Ishikawa (cell line): ENCODE measurements at regions not wholly inside any gene's neighbourhood (a gene's known extent, or its start where the extent isn't known, plus 50 kb on each side); places are given as distances from the start of the nearest gene placed in this dataset.

ENCODE experiments used
- FOXM1 ChIP-seq: IDR thresholded peaks from 2 replicates; pipeline ENCODE4 v1.6.1; 2012; ENCODE audit warnings: low read depth, borderline replicate concordance
- TAF1 ChIP-seq: IDR thresholded peaks from 2 replicates; pipeline ENCODE4 v1.6.1; 2012; ENCODE audit warnings: low read depth, mild to moderate bottlenecking
- TCF12 ChIP-seq: IDR thresholded peaks from 2 replicates; pipeline ENCODE4 v1.6.1; 2012; ENCODE audit warnings: low read depth

DNA sequence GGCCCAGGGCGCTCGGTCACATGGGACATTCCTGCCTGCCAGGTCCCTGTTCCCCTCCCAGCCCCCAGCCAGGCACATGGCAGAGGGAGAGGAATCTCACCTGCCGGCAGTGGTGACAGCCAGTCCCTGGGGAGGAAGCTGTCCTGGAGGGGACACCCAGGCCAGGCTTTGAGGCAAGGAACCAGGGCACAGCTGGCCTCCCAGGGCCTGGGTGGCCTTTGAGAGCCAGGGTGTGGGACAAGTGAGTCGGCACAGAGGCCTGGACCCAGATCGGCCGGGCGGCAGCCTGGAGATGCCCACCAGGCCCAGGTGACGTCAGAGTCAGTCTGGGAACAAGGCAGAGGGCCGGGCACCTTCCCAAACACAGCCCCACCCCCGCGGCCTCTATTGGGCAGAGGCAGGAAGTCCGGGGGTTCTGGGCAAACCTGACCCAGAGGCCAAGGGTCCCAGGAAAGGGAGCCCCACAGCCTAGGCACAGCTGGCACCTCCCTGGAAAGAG is 65.0 kb upstream of the CFAP46 start:
- TF ChIP-seq TAF1 (no peak), TCF12 (no peak), FOXM1 (no peak)
